NCI-H1417 (cell line): ENCODE measurements at regions not wholly inside any gene's neighbourhood (a gene's known extent, or its start where the extent isn't known, plus 50 kb on each side); places are given as distances from the start of the nearest gene placed in this dataset.
A peak's percentile ranks its signal among the peaks of the same experiment; 100 is the strongest.

Source experiments
- DNase-seq, 3 experiments: peaks; one replicate each; lab custom pipeline; 2025; lab: John Stamatoyannopoulos, UW

DNA sequence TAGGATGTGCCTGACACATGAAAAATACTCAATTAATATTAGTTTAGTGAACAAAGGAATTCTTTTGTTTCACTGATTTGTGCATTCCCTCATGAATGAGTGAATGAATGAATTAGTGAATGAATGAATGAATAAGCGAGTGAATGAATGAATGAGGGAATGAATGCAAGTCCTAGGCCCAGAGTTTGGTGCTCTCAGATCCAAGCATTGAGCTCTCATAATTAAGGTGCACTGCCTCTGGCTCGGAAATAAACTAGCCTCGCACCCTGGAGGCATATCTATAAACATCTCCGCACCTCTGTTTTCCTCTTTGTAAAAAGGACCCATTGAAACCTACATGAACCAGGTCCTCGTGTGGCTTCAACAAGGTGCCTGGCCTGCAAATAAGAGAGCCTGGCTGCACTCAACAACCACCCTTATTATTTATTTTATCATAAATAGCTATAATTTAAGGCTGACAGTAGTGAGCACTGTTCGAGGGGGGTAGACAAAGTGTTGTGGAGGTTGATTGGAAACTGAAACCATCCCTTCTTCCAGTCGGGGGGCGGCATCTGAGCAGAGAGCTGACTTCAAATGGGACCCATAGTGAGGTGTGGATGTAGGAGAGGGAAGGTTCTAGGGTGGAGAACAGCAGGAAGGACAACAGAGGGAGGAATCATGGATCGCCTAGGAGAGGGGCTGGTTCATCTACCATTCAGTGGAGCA is 316.8 kb downstream of the BCL11B start:
- no peak for DNase-seq

DNA sequence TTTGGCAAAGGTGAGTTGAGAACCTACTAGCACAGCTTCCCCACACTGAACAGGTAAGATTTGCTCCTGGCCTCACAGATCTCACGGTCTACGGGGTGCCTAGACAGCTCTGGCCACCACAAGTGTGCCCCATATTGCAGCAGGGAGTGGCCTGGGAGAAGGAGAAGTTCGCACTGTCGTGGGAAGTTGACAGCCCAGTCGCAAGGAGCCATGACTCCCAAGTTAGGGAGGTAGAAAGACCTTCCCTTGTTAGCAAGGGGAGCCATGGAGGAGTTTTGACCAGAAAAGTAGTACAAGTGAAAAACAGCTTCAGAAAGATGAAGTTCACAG is 316.3 kb downstream of the BCL11B start:
- no peak for DNase-seq

DNA sequence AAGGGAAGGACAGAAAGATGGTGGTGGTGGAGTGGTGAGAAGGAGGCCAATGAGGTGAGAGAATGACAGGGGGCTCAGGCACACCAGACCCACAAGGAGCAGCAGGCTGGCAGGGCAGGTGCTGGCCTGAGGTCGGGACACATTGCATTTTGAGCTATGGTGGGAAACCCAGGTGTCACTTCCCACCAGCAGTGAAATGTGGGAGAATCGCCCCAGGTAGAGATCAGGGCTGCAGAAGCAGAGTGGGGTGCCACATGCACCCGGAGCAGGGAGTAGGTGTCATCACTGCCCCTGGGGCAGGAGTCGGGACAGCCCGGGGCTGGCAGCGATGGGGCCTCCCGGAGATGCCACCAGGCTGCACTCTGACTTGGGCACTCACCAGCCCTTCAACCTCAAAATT is 315.8 kb downstream of the BCL11B start:
- DNase-seq = no peak

GRCh38 chr14:98956661-98957060 is 315.3 kb downstream of the BCL11B start:
- no peak for DNase-seq

DNA sequence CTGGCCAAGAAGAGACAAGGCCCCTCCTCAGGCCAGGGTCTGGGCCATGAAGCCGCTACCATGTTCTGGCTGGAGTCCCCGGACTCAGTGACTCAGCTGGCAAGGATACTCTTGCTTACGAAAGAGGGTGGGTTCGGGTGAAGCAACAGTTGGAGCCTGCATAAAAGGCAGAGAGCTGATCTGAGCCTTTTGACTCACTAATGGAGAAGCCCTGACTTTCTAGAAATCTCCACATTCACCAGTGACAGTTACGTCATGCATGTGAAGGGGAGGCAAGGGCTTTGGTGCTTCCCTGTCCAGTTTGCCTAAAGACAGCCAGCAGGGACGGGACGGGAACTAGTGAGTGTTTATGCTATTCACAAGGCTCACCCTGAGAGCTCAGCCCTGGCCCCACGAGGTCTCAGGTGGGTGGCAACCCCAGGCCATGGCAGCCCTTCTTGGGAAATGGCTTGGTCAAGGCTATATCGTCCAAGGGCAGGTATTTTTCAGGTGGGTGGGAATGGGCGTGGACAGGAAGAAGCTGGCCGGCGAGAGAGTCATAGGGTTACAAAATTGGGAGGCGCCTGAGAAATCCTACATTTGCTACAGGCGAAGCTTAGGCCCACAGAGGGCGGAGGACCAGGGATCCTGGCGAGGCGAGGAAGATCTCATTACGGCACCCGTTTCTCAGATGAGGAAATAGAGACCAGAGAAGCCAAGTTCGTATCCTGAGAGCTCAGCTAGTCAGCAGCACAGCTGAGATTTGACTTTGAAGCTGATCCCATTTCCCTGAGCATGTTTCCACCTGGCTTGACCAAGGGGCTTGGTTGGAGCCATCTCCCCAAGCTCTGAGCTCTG is 314.6 kb downstream of the BCL11B start:
- no peak for DNase-seq

DNA sequence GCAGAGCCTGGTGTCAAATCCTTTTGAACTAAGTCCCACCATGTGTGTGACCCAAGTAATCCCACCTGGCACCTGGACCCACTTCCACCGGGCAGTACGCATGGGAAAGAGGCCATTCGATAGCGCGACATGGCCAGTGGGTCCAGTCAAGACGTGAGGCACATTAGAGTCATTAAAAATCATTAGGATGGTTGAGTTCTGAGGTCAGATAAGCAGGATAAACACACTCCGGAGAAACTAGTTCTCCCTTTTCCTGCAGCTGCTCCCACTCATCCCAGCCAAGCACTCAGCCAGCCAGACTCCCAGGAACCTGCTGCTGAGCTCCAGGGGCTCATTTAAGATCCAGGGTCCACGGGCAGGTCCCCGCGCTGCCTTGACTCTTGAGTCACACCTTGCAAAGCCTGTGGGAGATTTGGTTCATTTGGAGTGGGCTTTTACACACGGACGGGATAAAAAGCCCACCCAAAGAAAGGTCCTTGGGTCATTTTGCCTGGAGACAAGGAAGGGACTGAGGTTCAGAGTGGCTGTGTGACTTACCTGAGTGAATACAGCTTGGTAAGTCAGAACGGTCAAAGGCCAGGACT is 313.9 kb downstream of the BCL11B start:
- DNase-seq = no peak

- no peak for DNase-seq
Observed at GRCh38 chr14:98958632-98959031, 313.4 kb downstream of the BCL11B start.

- DNase-seq = no peak
Observed at GRCh38 chr14:98959410-98959809, 312.6 kb downstream of the BCL11B start.

DNA sequence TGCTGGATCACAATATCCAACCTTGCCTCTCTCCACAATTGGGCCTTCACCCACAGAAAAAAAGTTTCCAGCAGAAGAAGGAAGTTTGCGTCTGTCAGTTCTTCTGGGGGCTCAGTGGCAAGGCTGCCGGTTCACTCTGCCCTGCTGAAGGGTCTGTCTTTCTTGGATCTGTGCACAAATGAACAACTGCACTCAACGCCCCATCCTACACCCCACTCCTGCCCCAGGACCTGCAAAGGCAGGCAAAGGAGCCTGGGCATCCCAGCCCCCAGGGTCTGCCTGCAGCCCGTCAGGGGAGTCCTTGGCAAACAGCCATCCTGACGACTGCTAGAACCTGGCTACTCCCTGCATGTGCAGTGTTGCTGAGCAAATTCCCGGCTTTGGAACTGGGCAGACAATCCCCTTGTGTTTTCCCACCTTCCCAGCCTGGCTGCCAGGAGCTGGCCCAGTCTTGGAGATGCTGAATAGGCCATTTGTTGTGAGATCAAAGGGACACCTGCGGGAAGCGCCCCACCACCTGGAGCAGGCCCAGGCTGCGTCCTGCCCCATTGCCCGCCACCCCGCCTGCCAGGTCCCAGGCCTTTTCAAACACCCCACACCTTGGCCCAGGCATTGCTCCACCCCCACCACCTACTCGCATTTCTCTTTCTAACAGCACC is 311.9 kb downstream of the BCL11B start:
- DNase-seq = no peak

- no peak for DNase-seq
Observed at GRCh38 chr14:98960617-98961013, 311.4 kb downstream of the BCL11B start.

GRCh38 chr14:98961191-98961590 is 310.8 kb downstream of the BCL11B start:
- DNase-seq = no peak

- no peak for DNase-seq
Observed at GRCh38 chr14:98962118-98962517, 309.9 kb downstream of the BCL11B start.

GRCh38 chr14:98963610-98964009 is 308.4 kb downstream of the BCL11B start:
- DNase-seq = peak in 1 of 3 experiments; percentile 26

GRCh38 chr14:98964171-98964570 is 307.8 kb downstream of the BCL11B start:
- DNase-seq = no peak

DNA sequence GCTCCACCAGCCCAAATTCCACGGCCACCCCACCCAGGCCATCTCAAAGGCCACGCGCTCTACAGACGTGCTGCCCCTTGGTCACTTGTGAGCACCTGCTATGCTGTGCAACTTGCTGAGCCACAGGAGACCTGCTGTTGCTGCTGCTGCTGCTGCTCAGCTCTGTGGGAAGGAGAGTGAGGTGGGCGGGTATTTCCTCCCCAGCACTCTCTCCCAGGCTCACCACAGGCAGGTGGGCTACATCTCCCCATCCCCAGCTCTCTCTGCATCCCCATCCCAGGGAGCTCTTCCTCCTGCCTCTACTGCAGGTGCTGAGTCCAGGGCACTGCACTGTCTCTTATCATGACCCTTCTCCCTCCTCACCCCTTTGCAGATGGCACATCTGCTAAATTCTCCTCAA is 306.9 kb downstream of the BCL11B start:
- DNase-seq = no peak

- no peak for DNase-seq
Observed at GRCh38 chr14:98966016-98966415, 306.0 kb downstream of the BCL11B start.

GRCh38 chr14:98966475-98967162 is 305.4 kb downstream of the BCL11B start:
- DNase-seq = no peak

DNA sequence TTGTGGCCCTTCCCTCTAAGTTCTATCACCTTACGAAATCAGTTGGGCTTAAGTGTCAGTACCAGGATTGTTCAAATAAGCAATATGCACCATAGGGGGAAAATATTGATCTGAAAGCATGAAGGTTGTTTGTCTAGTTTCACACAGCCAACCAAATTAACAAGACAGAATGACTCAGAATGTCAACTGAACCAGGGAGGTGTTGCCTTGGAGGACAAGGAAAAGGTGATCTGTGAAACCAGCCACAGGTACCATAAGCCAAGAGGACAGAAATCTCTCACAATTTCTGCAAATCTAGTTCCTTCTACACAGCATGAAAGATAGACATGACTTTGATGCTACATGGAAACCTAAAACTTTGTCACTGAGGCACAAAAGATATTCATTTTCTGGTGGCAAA is 297.9 kb downstream of the BCL11B start:
- peak in 1 of 3 experiments; percentile 23 for DNase-seq

DNA sequence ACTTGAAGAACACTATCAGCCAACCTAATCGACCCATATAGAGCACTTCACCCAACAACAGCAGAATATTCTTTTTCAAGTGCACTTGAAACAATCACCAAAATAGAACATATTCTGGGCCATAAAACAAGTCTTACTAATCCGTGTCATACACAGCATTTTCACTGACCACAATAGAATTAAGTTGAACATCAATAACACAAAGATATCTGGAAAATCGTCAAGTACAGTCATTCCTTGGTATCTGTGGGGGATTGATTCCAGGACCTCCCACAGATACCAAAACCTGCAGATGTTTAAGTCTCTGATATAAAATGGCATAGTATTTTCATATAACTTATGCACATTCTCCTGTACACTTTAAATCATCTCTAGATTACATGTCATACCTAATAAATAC is 295.7 kb downstream of the BCL11B start:
- DNase-seq = peak in 1 of 3 experiments; percentile 50

DNA sequence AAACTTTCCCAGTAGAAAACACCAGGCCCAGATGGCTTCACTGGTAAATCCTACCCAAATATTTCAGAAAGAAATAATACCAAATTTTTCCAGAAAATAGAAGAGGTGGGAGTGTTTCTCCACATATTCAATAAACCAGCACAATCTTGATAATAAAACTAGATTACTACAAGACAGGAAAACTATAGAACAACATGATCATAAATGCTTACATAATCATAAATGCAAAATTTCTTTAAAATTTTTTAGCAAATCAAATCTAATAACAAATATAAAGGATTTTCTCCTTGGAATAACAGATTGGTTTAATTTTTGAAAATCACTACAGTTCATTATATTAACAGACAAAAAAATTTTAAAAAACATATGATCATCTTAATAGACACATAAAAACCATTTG is 294.5 kb downstream of the BCL11B start:
- no peak for DNase-seq

GRCh38 chr14:98982986-98983385 is 289.0 kb downstream of the BCL11B start:
- DNase-seq = no peak
